Stimulated activated CD8-positive, alpha-beta memory T cell treated with anti-CD3 and anti-CD28 coated beads, Interleukin-7, amount 100 ng/mL, for 24 hours (primary cell): ENCODE measurements at regions not wholly inside any gene's neighbourhood (a gene's known extent, or its start where the extent isn't known, plus 50 kb on each side); places are given as distances from the start of the nearest gene placed in this dataset.
"Not testable (repeated sequence)": the region's sequence is repeated elsewhere in the genome, so short reads cannot be mapped to it uniquely, and the experiment has no call there.

Experiments used
- DNase-seq: peaks from one replicate; pipeline ENCODE4 v3.0.0-alpha.2; 2020; ENCODE audit warnings: low read depth

- no peak for DNase-seq
Measured at GRCh38 chr4:188437535-188437934, 298.3 kb downstream of the TRIML1 start.

GRCh38 chr4:188438391-188438824 lies 299.2 kb downstream of the TRIML1 start:
- DNase-seq = not testable (repeated sequence)

- no peak for DNase-seq
Measured at GRCh38 chr4:188439641-188440311, 300.5 kb downstream of the TRIML1 start.

GRCh38 chr4:188444500-188444899 lies 305.3 kb downstream of the TRIML1 start:
- DNase-seq = no peak

- DNase-seq = not testable (repeated sequence)
Measured at GRCh38 chr4:188448996-188449395, 309.8 kb downstream of the TRIML1 start.

GRCh38 chr4:188450571-188450970 lies 311.3 kb downstream of the TRIML1 start:
- no peak for DNase-seq

GRCh38 chr4:188452097-188452496 lies 312.9 kb downstream of the TRIML1 start:
- DNase-seq = no peak

GRCh38 chr4:188454575-188454974 lies 315.3 kb downstream of the TRIML1 start:
- no peak for DNase-seq

- no peak for DNase-seq
Measured at GRCh38 chr4:188455062-188455752, 316.0 kb downstream of the TRIML1 start.

- DNase-seq = no peak
Measured at GRCh38 chr4:188459381-188459780, 320.1 kb downstream of the TRIML1 start.

- DNase-seq = no peak
Measured at GRCh38 chr4:188463909-188464308, 324.7 kb downstream of the TRIML1 start.

- DNase-seq = no peak
Measured at GRCh38 chr4:188466001-188466400, 326.8 kb downstream of the TRIML1 start.

- DNase-seq = no peak
Measured at GRCh38 chr4:188484256-188484655, 345.0 kb downstream of the TRIML1 start.

- no peak for DNase-seq
Measured at GRCh38 chr4:188485906-188486305, 346.7 kb downstream of the TRIML1 start.

- DNase-seq = no peak
Measured at GRCh38 chr4:188492886-188493285, 353.6 kb downstream of the TRIML1 start.

GRCh38 chr4:188495169-188495568 lies 355.9 kb downstream of the TRIML1 start:
- DNase-seq = no peak

GRCh38 chr4:188511431-188511830 lies 372.2 kb downstream of the TRIML1 start:
- no peak for DNase-seq

- no peak for DNase-seq
Measured at GRCh38 chr4:188532751-188533150, 393.5 kb downstream of the TRIML1 start.

- no peak for DNase-seq
Measured at GRCh38 chr4:188534297-188534696, 395.1 kb downstream of the TRIML1 start.

- no peak for DNase-seq
Measured at GRCh38 chr4:188534917-188535316, 395.7 kb downstream of the TRIML1 start.

- DNase-seq = no peak
Measured at GRCh38 chr4:188536826-188537225, 397.6 kb downstream of the TRIML1 start.

- no peak for DNase-seq
Measured at GRCh38 chr4:188550296-188550695, 411.1 kb downstream of the TRIML1 start.

GRCh38 chr4:188551156-188551555 lies 411.9 kb downstream of the TRIML1 start:
- DNase-seq = no peak
